Transverse colon (tissue), 4 donors: ENCODE measurements at regions not wholly inside any gene's neighbourhood (a gene's known extent, or its start where the extent isn't known, plus 50 kb on each side); places are given as distances from the start of the nearest gene placed in this dataset.

Experiments used
- DNase-seq: peaks from one replicate; pipeline ENCODE4 v3.0.0-alpha.2; 2019
- H3K27ac ChIP-seq, 4 donors: fragments of 200-600 bp; sonication (generic); 2 replicates each; pipeline ENCODE4 v1.5.1; 2016 to 2018; ENCODE audit warnings: inconsistent platforms in 4 of 4
- H3K27me3 ChIP-seq: fragments of 200-600 bp; sonication (generic); 2 replicates; pipeline ENCODE4 v1.5.1; 2017; ENCODE audit warnings: inconsistent platforms
- H3K36me3 ChIP-seq, 4 donors: fragments of 200-600 bp; sonication (generic); 2 replicates each; pipeline ENCODE4 v1.5.1; 2017 to 2019; ENCODE audit warnings: inconsistent platforms in 4 of 4
- H3K4me1 ChIP-seq, 4 donors: fragments of 200-600 bp; sonication (generic); 2 replicates each; pipeline ENCODE4 v1.5.1; 2017 to 2020; ENCODE audit warnings: inconsistent platforms in 4 of 4
- H3K4me3 ChIP-seq, 4 donors: fragments of 200-600 bp; sonication (generic); 1 replicate in 1 of 4; 2 replicates in 3 of 4; pipeline versions ENCODE4 v1.5.1 to v1.6.1; 2017 to 2019; ENCODE audit warnings: inconsistent platforms in 4 of 4
- H3K9me3 ChIP-seq, 2 donors: fragments of 200-600 bp; sonication (generic); 2 replicates each; pipeline ENCODE4 v1.5.1; 2017 to 2019; ENCODE audit warnings: inconsistent platforms in 2 of 2
- CTCF ChIP-seq, 5 experiments: fragments of 200-600 bp in 3 of 5; fragments of 450-650 bp in 2 of 5; sonication (generic) in 3 of 5; IDR thresholded peaks; 1 replicate in 2 of 5; 2 replicates in 3 of 5; pipeline ENCODE4 v1.5.1; 2016 to 2017; ENCODE audit warnings: antibody characterized with exemption in 5 of 5, inconsistent platforms in 3 of 5, mild to moderate bottlenecking in 2 of 5, moderate library complexity in 1 of 5
- EP300 ChIP-seq: sonication (generic); formaldehyde crosslinking; IDR thresholded peaks from one replicate; pipeline ENCODE4 v1.6.1; 2017; ENCODE audit warnings: antibody characterized with exemption, low read depth
- POLR2A ChIP-seq: fragments of 450-650 bp; IDR thresholded peaks from one replicate; pipeline ENCODE4 v1.6.1; 2016; ENCODE audit warnings: antibody characterized with exemption, mild to moderate bottlenecking, moderate library complexity
- POLR2AphosphoS5 ChIP-seq, 3 donors: sonication (generic); formaldehyde crosslinking; IDR thresholded peaks; one replicate each; pipeline ENCODE4 v1.6.1; 2016; ENCODE audit warnings: antibody characterized with exemption in 3 of 3
- WGBS, 2 donors: methylation state at CpG; one replicate each; pipeline ENCODE4 v1.1.5; 2018; ENCODE audit warnings: low coverage in 1 of 2; 5-methylcytosine and 5-hydroxymethylcytosine counted together
- in situ Hi-C, 4 donors: fragments of 200-750 bp; cut with MboI; loops; one replicate each; pipeline versions ENCODE4 v1.15.0 to v1.15.1; 2017; ENCODE audit warnings: low sequenced_read_pairs in 3 of 4, low pct_ligation_motif_present in 1 of 4, low pct_unique_long_range_greater_than_20kb in 1 of 4
- intact Hi-C: fragments of 100-400 bp; cut with DNase I; formaldehyde crosslinking; loops from one replicate; pipeline ENCODE4 v1.15.1; 2023; ENCODE audit warnings: low total_unique reads

- Histone ChIP-seq H3K4me1 (no peaks in the 10 kb centered on the region), H3K27ac (no peak overlapping the region), H3K27me3 (no peaks in the 10 kb centered on the region), H3K4me3 (no peak overlapping the region), H3K9me3 (no peaks in the 10 kb centered on the region), H3K36me3 (no peaks in the 10 kb centered on the region)
- intact Hi-C loops, result no loop called here
- no peak for DNase-seq
- in situ Hi-C loops, result no loop called here
- 75% methylated on average over 2 of the region's 2 CpGs; no CpG with 5 or more reads in 1 of the 2 donors for WGBS, 2 donors
- TF ChIP-seq POLR2AphosphoS5 (IDR thresholded peaks at IDR 0.05), result no peak
- TF ChIP-seq EP300, result no peak
- TF ChIP-seq CTCF (IDR thresholded peaks at IDR 0.05), result no peak
Measured at GRCh38 chr1:170789063-170789462, 125.1 kb downstream of the PRRX1 start.

GRCh38 chr1:170790175-170790574 is 126.2 kb downstream of the PRRX1 start:
- no peak overlapping the region for H3K4me3 ChIP-seq
- 31 to 38% methylated on average over 2 of the region's 2 CpGs for WGBS, 2 donors
- no peaks in the 10 kb centered on the region for H3K27me3 ChIP-seq
- H3K4me1 ChIP-seq, result no peaks in the 10 kb centered on the region
- TF ChIP-seq CTCF (IDR thresholded peaks at IDR 0.05) (no peak), POLR2AphosphoS5 (IDR thresholded peaks at IDR 0.05) (no peak), EP300 (no peak), POLR2A (no peak)
- DNase-seq, result no peak
- intact Hi-C loops, result no loop called here
- H3K36me3 ChIP-seq, result no peaks in the 10 kb centered on the region
- H3K27ac ChIP-seq, result no peak overlapping the region
- no peaks in the 10 kb centered on the region for H3K9me3 ChIP-seq
- in situ Hi-C loops, result no loop called here

GRCh38 chr1:170790651-170791071 is 126.7 kb downstream of the PRRX1 start:
- in situ Hi-C loops, result no loop called here
- WGBS, 2 donors, result 61 to 83% methylated on average over 3 of the region's 3 CpGs
- H3K4me3 ChIP-seq, result no peak overlapping the region
- intact Hi-C loops, result no loop called here
- H3K27ac ChIP-seq, result no peak overlapping the region
- TF ChIP-seq POLR2A (no peak), EP300 (no peak), CTCF (IDR thresholded peaks at IDR 0.05) (no peak), POLR2AphosphoS5 (IDR thresholded peaks at IDR 0.05) (no peak)
- H3K27me3 ChIP-seq, result no peaks in the 10 kb centered on the region
- no peaks in the 10 kb centered on the region for H3K4me1 ChIP-seq
- DNase-seq, result no peak
- H3K36me3 ChIP-seq, result no peaks in the 10 kb centered on the region
- no peaks in the 10 kb centered on the region for H3K9me3 ChIP-seq

- no peaks in the 10 kb centered on the region for H3K9me3 ChIP-seq
- DNase-seq, result no peak
- no peak overlapping the region for H3K4me3 ChIP-seq
- no peaks in the 10 kb centered on the region for H3K36me3 ChIP-seq
- H3K27ac ChIP-seq, result no peak overlapping the region
- in situ Hi-C loops, result no loop called here
- WGBS, 2 donors, result 71 to 79% methylated on average over 3 to 5 of the region's 5 CpGs
- intact Hi-C loops, result no loop called here
- no peak for TF ChIP-seq CTCF (IDR thresholded peaks at IDR 0.05)
- no peak for TF ChIP-seq EP300
- TF ChIP-seq POLR2AphosphoS5 (IDR thresholded peaks at IDR 0.05), result no peak
- no peak for TF ChIP-seq POLR2A
- H3K4me1 ChIP-seq, result no peaks in the 10 kb centered on the region
- no peaks in the 10 kb centered on the region for H3K27me3 ChIP-seq
Measured at GRCh38 chr1:170791941-170792340, 128.0 kb downstream of the PRRX1 start.
